ENCODE measurements at regions not wholly inside any gene's neighbourhood (a gene's known extent, or its start where the extent isn't known, plus 50 kb on each side); places are given as distances from the start of the nearest gene placed in this dataset.

- H3K27ac Mint-ChIP-seq, result no peak overlapping the region
- TF ChIP-seq CTCF (IDR thresholded peaks at IDR 0.05), result no peak
- H3K4me3 ChIP-seq (ENCODE audit: low read length), result no peak overlapping the region
- ChIA-PET POLR2A (no interaction called here), CTCF (no interaction called here)
- peaks cover 17% of the 10 kb centered on the region for H3K36me3 Mint-ChIP-seq (ENCODE audit: low read depth)
- no peak overlapping the region for H3K4me3 Mint-ChIP-seq
- H3K27me3 Mint-ChIP-seq, result no peaks in the 10 kb centered on the region
- no peak overlapping the region for H3K27ac ChIP-seq (ENCODE audit: low read depth in 1 of 2, low read length in 2 of 2)
- no peaks in the 10 kb centered on the region for H3K36me3 ChIP-seq (ENCODE audit: insufficient read depth, low read length)
- H3K27me3 ChIP-seq (ENCODE audit: control insufficient read depth in 1 of 2, insufficient read depth in 2 of 2, low read length in 2 of 2), result no peaks in the 10 kb centered on the region
- DNase-seq, result no peak
- intact Hi-C loops (cut with DNase I, micrococcal nuclease), result no loop called here
- H3K9me3 Mint-ChIP-seq, result peaks cover 2% of the 10 kb centered on the region
- peaks cover 10 to 11% of the 10 kb centered on the region in 2 experiments for H3K9me3 ChIP-seq (ENCODE audit: control insufficient read depth in 1 of 2, insufficient read depth in 1 of 2, low read length in 2 of 2)
- no peaks in the 10 kb centered on the region for H3K4me1 ChIP-seq (ENCODE audit: insufficient read depth, low read length)
- ATAC-seq (ENCODE audit: poor library complexity), result no peak
- no peaks in the 10 kb centered on the region for H3K4me1 Mint-ChIP-seq (ENCODE audit: low read depth)
These were observed 61.4 kb downstream of the ZXDA start for GRCh38 chrX:57848857-57849256.

- Histone ChIP-seq H3K4me3 (ENCODE audit: low read length) (no peak overlapping the region), H3K36me3 (ENCODE audit: insufficient read depth, low read length) (no peaks in the 10 kb centered on the region), H3K27me3 (ENCODE audit: control insufficient read depth in 1 of 2, insufficient read depth in 2 of 2, low read length in 2 of 2) (no peaks in the 10 kb centered on the region), H3K9me3 (ENCODE audit: control insufficient read depth in 1 of 2, insufficient read depth in 1 of 2, low read length in 2 of 2) (no peaks in the 10 kb centered on the region), H3K4me1 (ENCODE audit: insufficient read depth, low read length) (peaks cover 4% of the 10 kb centered on the region), H3K27ac (ENCODE audit: low read depth in 1 of 2, low read length in 2 of 2) (no peak overlapping the region)
- H3K4me3 Mint-ChIP-seq, result no peak overlapping the region
- H3K27ac Mint-ChIP-seq, result no peak overlapping the region
- CTCF ChIA-PET, result no interaction called here
- intact Hi-C loops (cut with DNase I, micrococcal nuclease), result loop anchor here in 1 of 2 experiments (2.0 kb wide), 1 partner anchor 204 kb away; no protein-coding TSS in a partner anchor
- no peaks in the 10 kb centered on the region for H3K27me3 Mint-ChIP-seq
- H3K4me1 Mint-ChIP-seq (ENCODE audit: low read depth), result peaks cover 5% of the 10 kb centered on the region
- no peak for ATAC-seq (ENCODE audit: poor library complexity)
- POLR2A ChIA-PET, result no interaction called here
- H3K9me3 Mint-ChIP-seq, result no peaks in the 10 kb centered on the region
- DNase-seq, result no peak
- H3K36me3 Mint-ChIP-seq (ENCODE audit: low read depth), result no peaks in the 10 kb centered on the region
- TF ChIP-seq CTCF (IDR thresholded peaks at IDR 0.05), result no peak
These were observed 87.4 kb downstream of the ZXDA start for GRCh38 chrX:57822818-57823217.

- no peak overlapping the region for H3K27ac Mint-ChIP-seq
- no peaks in the 10 kb centered on the region for H3K36me3 ChIP-seq (ENCODE audit: insufficient read depth, low read length)
- TF ChIP-seq CTCF (IDR thresholded peaks at IDR 0.05), result no peak
- ATAC-seq (ENCODE audit: poor library complexity) (no peak), DNase-seq (no peak)
- no peak overlapping the region for H3K27ac ChIP-seq (ENCODE audit: low read depth in 1 of 2, low read length in 2 of 2)
- no peaks in the 10 kb centered on the region for H3K27me3 Mint-ChIP-seq
- H3K9me3 Mint-ChIP-seq, result no peaks in the 10 kb centered on the region
- H3K9me3 ChIP-seq (ENCODE audit: control insufficient read depth in 1 of 2, insufficient read depth in 1 of 2, low read length in 2 of 2), result no peaks in the 10 kb centered on the region
- ChIA-PET POLR2A (no interaction called here), CTCF (interaction anchor here (0.6 kb wide), 1 partner anchor 53 kb away, joined by 3 read pairs; no protein-coding TSS in a partner anchor)
- H3K4me3 Mint-ChIP-seq, result no peak overlapping the region
- H3K27me3 ChIP-seq (ENCODE audit: control insufficient read depth in 1 of 2, insufficient read depth in 2 of 2, low read length in 2 of 2), result no peaks in the 10 kb centered on the region
- intact Hi-C loops (cut with DNase I, micrococcal nuclease), result loop anchor here in 1 of 2 experiments (2.0 kb wide), 1 partner anchor 204 kb away; no protein-coding TSS in a partner anchor
- H3K4me1 Mint-ChIP-seq (ENCODE audit: low read depth), result peaks cover 5% of the 10 kb centered on the region
- H3K4me3 ChIP-seq (ENCODE audit: low read length), result no peak overlapping the region
- H3K36me3 Mint-ChIP-seq (ENCODE audit: low read depth), result no peaks in the 10 kb centered on the region
- H3K4me1 ChIP-seq (ENCODE audit: insufficient read depth, low read length), result peaks cover 4% of the 10 kb centered on the region
These were observed 87.9 kb downstream of the ZXDA start for GRCh38 chrX:57822398-57822797.

Measured in CD4-positive, alpha-beta T cell (primary cell).